ENCODE measurements at regions not wholly inside any gene's neighbourhood (a gene's known extent, or its start where the extent isn't known, plus 50 kb on each side); places are given as distances from the start of the nearest gene placed in this dataset.

DNA sequence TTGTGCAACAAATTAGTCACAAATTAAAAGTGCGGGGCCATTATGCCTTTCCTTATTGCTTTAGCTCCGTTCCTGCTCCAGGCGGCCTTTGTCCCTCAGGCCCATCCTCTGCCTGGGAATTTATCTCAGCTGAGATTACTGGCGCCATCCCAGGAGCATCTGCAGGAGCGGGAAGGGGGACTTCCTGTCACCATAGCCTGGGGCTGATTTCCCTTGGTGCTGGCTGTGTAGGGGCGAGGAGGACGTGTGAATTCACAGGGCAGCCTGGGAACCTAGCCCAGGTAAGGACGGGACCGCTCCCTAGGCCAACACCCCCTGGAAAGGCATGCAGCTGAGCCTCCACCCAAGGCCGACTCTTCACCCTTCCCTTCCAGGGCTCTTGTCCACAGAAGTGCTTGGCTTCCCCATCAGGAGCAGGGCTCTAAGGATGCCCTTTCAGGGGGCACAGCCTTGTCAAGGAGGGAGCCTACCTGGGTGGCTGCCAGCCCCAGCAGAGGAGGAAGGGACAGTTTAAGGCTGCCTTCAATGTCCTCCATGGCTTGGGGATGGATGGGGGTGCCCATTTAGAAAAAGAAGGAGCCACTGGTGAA, 72.6 kb upstream of the NKX1-1 start:
- ChIA-PET POLR2A (no interaction called here), CTCF (interaction anchor here (1.4 kb wide), 1 partner anchor 70 kb away, joined by 3 read pairs; no protein-coding TSS in a partner anchor)
- H3K4me2 ChIP-seq = no peak overlapping the region
- WGBS (ENCODE audit: missing lambda C conversion rate) = 41% methylated on average over 5 of the region's 10 CpGs
- 0 out of 3 replicates have a peak, but pooled peaks cover 5% of the 10 kb centered on the region for H3K9me3 ChIP-seq
- TF ChIP-seq HOXA7 (CRISPR knock-in tag; IDR thresholded peaks at IDR 0.05) = no peak
- TF ChIP-seq POLR2A (IDR thresholded peaks at IDR 0.05; ENCODE audit: low read length) = no peak
- TF ChIP-seq NPAS2 (CRISPR knock-in tag; IDR thresholded peaks at IDR 0.05; ENCODE audit: borderline replicate concordance) = no peak
- no peak for TF ChIP-seq FOXS1 (CRISPR knock-in tag; IDR thresholded peaks at IDR 0.05)
- no peak overlapping the region for H3K27ac ChIP-seq
- FAIRE-seq = no peak
- no peaks in the 10 kb centered on the region for H3K4me1 ChIP-seq
- ATAC-seq = no peak
- no peak overlapping the region for H3K4me3 ChIP-seq
- no peak for DNase-seq (ENCODE audit: low read depth in 1 of 2, low spot score in 1 of 2)

GRCh38 chr4:1477045-1477840, 71.0 kb upstream of the NKX1-1 start:
- POLR2A ChIA-PET = no interaction called here
- no peak for ATAC-seq
- no peak for FAIRE-seq
- H3K4me2 ChIP-seq = no peak overlapping the region
- 0 out of 3 replicates have a peak, but pooled peaks cover 4% of the 10 kb centered on the region for H3K9me3 ChIP-seq
- CTCF ChIA-PET = no interaction called here
- H3K4me1 ChIP-seq = no peaks in the 10 kb centered on the region
- no peak overlapping the region for H3K27ac ChIP-seq
- DNase-seq (ENCODE audit: low read depth in 1 of 2, low spot score in 1 of 2) = no peak
- WGBS (ENCODE audit: missing lambda C conversion rate) = 32% methylated on average over 9 of the region's 18 CpGs
- TF ChIP-seq, protein P1, sequence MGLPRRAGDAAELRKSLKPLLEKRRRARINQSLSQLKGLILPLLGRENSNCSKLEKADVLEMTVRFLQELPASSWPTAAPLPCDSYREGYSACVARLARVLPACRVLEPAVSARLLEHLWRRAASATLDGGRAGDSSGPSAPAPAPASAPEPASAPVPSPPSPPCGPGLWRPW (IDR thresholded peaks at IDR 0.05) = no peak
- no peak for TF ChIP-seq BHLHE40 (IDR thresholded peaks at IDR 0.05; ENCODE audit: low read depth, low read length)
- TF ChIP-seq CBX2 (IDR thresholded peaks at IDR 0.05; ENCODE audit: borderline replicate concordance, low read depth) = no peak
- no peak for TF ChIP-seq POLR2AphosphoS2 (conservative IDR thresholded peaks at IDR 0.05; ENCODE audit: low read length)
- no peak for TF ChIP-seq TFCP2L1 (CRISPR knock-in tag; IDR thresholded peaks at IDR 0.05)
- TF ChIP-seq EP300 (IDR thresholded peaks at IDR 0.05) = no peak
- TF ChIP-seq ZFP36 (IDR thresholded peaks at IDR 0.05; ENCODE audit: borderline replicate concordance, partially characterized antibody) = no peak
- TF ChIP-seq MYC (IDR thresholded peaks at IDR 0.05; ENCODE audit: borderline replicate concordance, low read length) = no peak
- TF ChIP-seq POLR2A (IDR thresholded peaks at IDR 0.05; ENCODE audit: low read length) = no peak
- no peak for TF ChIP-seq SMC3 (IDR thresholded peaks at IDR 0.05)
- no peak for TF ChIP-seq ZSCAN20 (CRISPR knock-in tag; IDR thresholded peaks at IDR 0.05)
- TF ChIP-seq NFE2L2 (conservative IDR thresholded peaks at IDR 0.05; ENCODE audit: low read length) = no peak
- no peak for TF ChIP-seq REST (IDR thresholded peaks at IDR 0.05)
- no peak for TF ChIP-seq NR3C1 (IDR thresholded peaks at IDR 0.05)
- no peak for TF ChIP-seq HOXB5 (CRISPR knock-in tag; IDR thresholded peaks at IDR 0.05)
- no peak for TF ChIP-seq PBX3 (IDR thresholded peaks at IDR 0.05)
- no peak for TF ChIP-seq FOXS1 (CRISPR knock-in tag; IDR thresholded peaks at IDR 0.05)
- no peak for TF ChIP-seq RARB (CRISPR knock-in tag; IDR thresholded peaks at IDR 0.05)
- no peak for TF ChIP-seq MAX (IDR thresholded peaks at IDR 0.05)
- H3K4me3 ChIP-seq = no peak overlapping the region

All from A549 (cell line).